Thyroid gland (tissue), 4 donors: ENCODE measurements at regions not wholly inside any gene's neighbourhood (a gene's known extent, or its start where the extent isn't known, plus 50 kb on each side); places are given as distances from the start of the nearest gene placed in this dataset.

Experiments used
- DNase-seq, 2 donors: peaks; one replicate each; pipeline ENCODE4 v3.0.0-alpha.2; 2019
- H3K27ac ChIP-seq, 3 donors: fragments of 200-600 bp; sonication (generic); 1 replicate in 2 of 3; 2 replicates in 1 of 3; pipeline ENCODE4 v1.5.1; 2016 to 2019; ENCODE audit warnings: mild to moderate bottlenecking in 1 of 3, moderate library complexity in 1 of 3
- H3K27me3 ChIP-seq: fragments of 200-600 bp; sonication (generic); one replicate; pipeline ENCODE4 v1.5.1; 2019
- H3K36me3 ChIP-seq, 2 donors: fragments of 200-600 bp; sonication (generic); one replicate each; pipeline ENCODE4 v1.5.1; 2016 to 2019
- H3K4me1 ChIP-seq, 2 donors: fragments of 200-600 bp; sonication (generic); one replicate each; pipeline ENCODE4 v1.5.1; 2017 to 2019
- H3K4me3 ChIP-seq, 3 donors: fragments of 200-600 bp; sonication (generic); replicated peaks in 1 of 3; 1 replicate in 2 of 3; 2 replicates in 1 of 3; pipeline ENCODE4 v1.5.1; 2016; ENCODE audit warnings: mild to moderate bottlenecking in 1 of 3
- H3K9me3 ChIP-seq: fragments of 200-600 bp; sonication (generic); one replicate; pipeline ENCODE4 v1.5.1; 2017
- POLR2A ChIP-seq, 2 donors: fragments of 450-650 bp; IDR thresholded peaks; one replicate each; pipeline ENCODE4 v1.6.1; 2017; ENCODE audit warnings: antibody characterized with exemption in 2 of 2, mild to moderate bottlenecking in 2 of 2, moderate library complexity in 1 of 2
- WGBS, 2 donors: methylation state at CpG; one replicate each; pipeline ENCODE4 v1.1.5; 2017; 5-methylcytosine and 5-hydroxymethylcytosine counted together
- intact Hi-C: fragments of 100-400 bp; cut with DNase I; formaldehyde crosslinking; loops from one replicate; pipeline ENCODE4 v1.15.1; 2023
- TF ChIP-seq, protein P1 (sequence below), 6 experiments: fragments of 200-600 bp in 3 of 6; fragments of 450-650 bp in 3 of 6; sonication (generic) in 3 of 6; IDR thresholded peaks; one replicate each; pipeline ENCODE4 v1.5.1; 2016 to 2019; ENCODE audit warnings: antibody characterized with exemption in 6 of 6, mild to moderate bottlenecking in 2 of 6, inconsistent platforms in 1 of 6, moderate library complexity in 1 of 6

DNA sequence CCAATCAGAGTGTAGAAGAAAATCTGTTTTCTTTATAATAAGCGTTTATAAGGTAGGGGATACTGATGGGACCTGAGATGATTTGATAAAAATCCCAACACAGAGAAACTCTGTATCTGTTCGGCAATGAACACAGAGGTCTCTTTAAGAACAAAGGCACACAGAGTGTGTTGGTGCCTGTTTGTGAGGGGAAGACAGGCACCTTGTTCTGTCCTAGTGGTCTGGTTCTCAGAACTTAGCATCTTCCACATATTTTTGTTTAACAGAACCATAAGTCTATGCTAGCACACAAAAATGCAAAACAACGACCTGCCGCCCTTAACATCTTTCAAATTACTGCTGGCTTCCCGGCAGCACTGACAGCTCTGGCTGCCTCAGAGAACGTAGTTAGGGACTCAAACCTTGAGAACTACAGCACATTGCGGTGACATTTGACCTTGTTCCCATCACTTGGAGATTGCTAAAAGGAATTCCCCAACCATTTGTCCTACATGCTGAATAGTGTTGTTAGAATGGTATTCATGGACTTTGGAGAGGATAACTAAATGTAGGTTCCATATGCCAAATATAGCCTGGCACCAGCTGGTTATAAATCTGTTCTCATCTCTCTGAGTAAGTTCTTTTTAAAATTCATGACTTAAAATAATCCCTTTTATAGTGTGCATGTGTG is 871.7 kb upstream of the TYRP1 start:
- WGBS, 2 donors: 66 to 73% methylated on average over 7 of the region's 7 CpGs
- Histone ChIP-seq H3K9me3 (no peaks in the 10 kb centered on the region), H3K4me1 (no peaks in the 10 kb centered on the region), H3K27me3 (no peaks in the 10 kb centered on the region), H3K36me3 (no peaks in the 10 kb centered on the region), H3K4me3 (no peak overlapping the region), H3K27ac (no peak overlapping the region)
- intact Hi-C loops: no loop called here
- TF ChIP-seq, protein P1, sequence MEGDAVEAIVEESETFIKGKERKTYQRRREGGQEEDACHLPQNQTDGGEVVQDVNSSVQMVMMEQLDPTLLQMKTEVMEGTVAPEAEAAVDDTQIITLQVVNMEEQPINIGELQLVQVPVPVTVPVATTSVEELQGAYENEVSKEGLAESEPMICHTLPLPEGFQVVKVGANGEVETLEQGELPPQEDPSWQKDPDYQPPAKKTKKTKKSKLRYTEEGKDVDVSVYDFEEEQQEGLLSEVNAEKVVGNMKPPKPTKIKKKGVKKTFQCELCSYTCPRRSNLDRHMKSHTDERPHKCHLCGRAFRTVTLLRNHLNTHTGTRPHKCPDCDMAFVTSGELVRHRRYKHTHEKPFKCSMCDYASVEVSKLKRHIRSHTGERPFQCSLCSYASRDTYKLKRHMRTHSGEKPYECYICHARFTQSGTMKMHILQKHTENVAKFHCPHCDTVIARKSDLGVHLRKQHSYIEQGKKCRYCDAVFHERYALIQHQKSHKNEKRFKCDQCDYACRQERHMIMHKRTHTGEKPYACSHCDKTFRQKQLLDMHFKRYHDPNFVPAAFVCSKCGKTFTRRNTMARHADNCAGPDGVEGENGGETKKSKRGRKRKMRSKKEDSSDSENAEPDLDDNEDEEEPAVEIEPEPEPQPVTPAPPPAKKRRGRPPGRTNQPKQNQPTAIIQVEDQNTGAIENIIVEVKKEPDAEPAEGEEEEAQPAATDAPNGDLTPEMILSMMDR (IDR thresholded peaks at IDR 0.05): no peak
- TF ChIP-seq POLR2A (IDR thresholded peaks at IDR 0.05): no peak
- DNase-seq: no peak

DNA sequence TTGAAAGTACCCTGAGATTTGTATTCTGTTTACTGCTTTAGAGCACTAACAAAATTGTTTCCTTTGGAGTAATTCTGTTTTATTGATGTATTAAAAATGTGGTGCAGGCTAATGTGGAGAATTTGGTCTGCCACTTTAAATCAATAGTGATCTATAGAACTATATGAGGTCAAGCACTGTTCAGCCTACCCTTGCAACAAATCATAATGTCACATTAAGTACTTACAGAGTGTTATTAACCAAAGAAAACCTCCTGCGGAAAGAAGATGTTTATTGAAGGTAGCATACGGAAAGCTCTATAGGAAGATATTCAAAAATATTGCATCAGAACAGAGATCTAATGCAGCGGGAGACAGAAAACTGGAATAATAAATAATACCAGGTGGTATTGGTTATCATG is 865.0 kb upstream of the TYRP1 start:
- no peaks in the 10 kb centered on the region for H3K9me3 ChIP-seq
- H3K36me3 ChIP-seq: no peaks in the 10 kb centered on the region
- DNase-seq: no peak
- WGBS, 2 donors: 79 to 80% methylated on average over 3 of the region's 3 CpGs
- no peaks in the 10 kb centered on the region for H3K4me1 ChIP-seq
- no peaks in the 10 kb centered on the region for H3K27me3 ChIP-seq
- intact Hi-C loops: no loop called here
- H3K27ac ChIP-seq: no peak overlapping the region
- no peak for TF ChIP-seq POLR2A (IDR thresholded peaks at IDR 0.05)
- TF ChIP-seq, protein P1 (IDR thresholded peaks at IDR 0.05): no peak
- no peak overlapping the region for H3K4me3 ChIP-seq

DNA sequence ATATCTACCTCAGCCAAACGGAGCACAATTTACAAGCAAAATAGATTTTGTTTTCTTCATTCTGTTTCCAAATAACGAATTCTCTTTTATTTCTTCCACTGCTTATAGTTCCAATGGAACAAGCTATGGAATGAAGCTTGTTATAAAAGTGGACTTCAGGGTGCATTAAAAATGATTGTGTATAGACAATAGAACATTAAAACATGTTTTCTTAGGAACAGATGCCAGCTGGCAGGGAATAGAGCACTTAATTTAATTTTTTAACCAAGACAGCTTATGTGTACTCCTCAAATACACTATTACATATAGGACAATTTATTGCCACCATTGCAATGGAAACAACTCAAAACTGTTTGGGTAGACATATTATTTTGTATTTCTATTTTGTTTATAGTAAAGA is 860.1 kb upstream of the TYRP1 start:
- 58 to 79% methylated on average over 2 of the region's 2 CpGs for WGBS, 2 donors

DNA sequence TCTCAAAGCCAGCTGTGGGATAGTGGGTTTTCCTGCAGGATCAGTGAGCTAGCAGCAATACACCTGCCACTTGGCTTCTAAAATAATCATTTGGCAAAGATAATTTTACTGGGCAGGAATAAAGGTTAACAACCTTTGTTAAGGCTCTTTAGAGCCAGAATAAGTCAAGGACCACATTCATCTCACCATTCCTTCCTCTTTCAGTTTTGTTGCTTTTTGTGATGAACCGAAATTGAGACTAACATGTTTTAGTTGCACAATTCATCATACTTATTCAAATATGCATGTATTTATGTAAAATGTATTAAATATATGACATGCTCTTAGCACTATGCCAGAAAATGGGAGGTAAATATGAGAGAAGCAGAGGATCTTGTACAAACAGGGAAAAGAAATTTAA is 824.4 kb upstream of the TYRP1 start:
- intact Hi-C loops: no loop called here
- no peak overlapping the region for H3K27ac ChIP-seq
- 69 to 83% methylated on average over 1 of the region's 1 CpG for WGBS, 2 donors
- H3K4me1 ChIP-seq: no peaks in the 10 kb centered on the region
- H3K27me3 ChIP-seq: no peaks in the 10 kb centered on the region
- H3K4me3 ChIP-seq: no peak overlapping the region
- DNase-seq: no peak
- no peaks in the 10 kb centered on the region for H3K36me3 ChIP-seq
- H3K9me3 ChIP-seq: no peaks in the 10 kb centered on the region
- TF ChIP-seq, protein P1 (IDR thresholded peaks at IDR 0.05): no peak
- no peak for TF ChIP-seq POLR2A (IDR thresholded peaks at IDR 0.05)

More for the DNA sequence above, 860.1 kb upstream of the TYRP1 start:
- no peak overlapping the region for H3K27ac ChIP-seq
- H3K36me3 ChIP-seq: no peaks in the 10 kb centered on the region
- no peaks in the 10 kb centered on the region for H3K4me1 ChIP-seq
- H3K4me3 ChIP-seq: no peak overlapping the region
- no peak for DNase-seq
- no peaks in the 10 kb centered on the region for H3K9me3 ChIP-seq
- no peaks in the 10 kb centered on the region for H3K27me3 ChIP-seq
- TF ChIP-seq POLR2A (IDR thresholded peaks at IDR 0.05): no peak
- TF ChIP-seq, protein P1 (IDR thresholded peaks at IDR 0.05): no peak
- intact Hi-C loops: no loop called here

DNA sequence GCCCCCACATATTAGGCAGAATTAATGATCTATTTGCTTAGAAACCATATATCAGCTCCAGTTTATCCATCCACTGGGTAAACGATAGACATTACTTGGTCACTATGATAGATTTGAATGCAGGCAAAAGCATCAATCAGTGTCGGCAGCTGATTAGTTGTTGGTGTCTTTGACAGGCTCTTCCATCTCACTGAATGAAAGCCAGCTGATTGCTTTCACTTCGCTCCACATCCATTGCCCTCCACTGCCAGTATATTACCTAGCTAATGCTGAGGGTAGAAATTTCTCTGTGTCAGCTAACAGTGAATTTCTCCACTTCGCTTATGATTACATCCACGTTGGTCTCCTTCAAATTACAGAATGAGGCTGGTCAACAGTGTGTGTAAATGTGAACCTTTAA is 821.3 kb upstream of the TYRP1 start:
- TF ChIP-seq, protein P1 (IDR thresholded peaks at IDR 0.05): no peak
- TF ChIP-seq POLR2A (IDR thresholded peaks at IDR 0.05): no peak
- H3K4me3 ChIP-seq: no peak overlapping the region
- WGBS, 2 donors: 54 to 62% methylated on average over 5 of the region's 5 CpGs
- no peak overlapping the region for H3K27ac ChIP-seq
- no peak for DNase-seq
- no peaks in the 10 kb centered on the region for H3K36me3 ChIP-seq
- H3K4me1 ChIP-seq: no peaks in the 10 kb centered on the region
- H3K27me3 ChIP-seq: no peaks in the 10 kb centered on the region
- no peaks in the 10 kb centered on the region for H3K9me3 ChIP-seq
- intact Hi-C loops: no loop called here
